ENCODE measurements at regions not wholly inside any gene's neighbourhood (a gene's known extent, or its start where the extent isn't known, plus 50 kb on each side); places are given as distances from the start of the nearest gene placed in this dataset.
A peak's percentile ranks its signal among the peaks of the same experiment; 100 is the strongest.
"Not testable (repeated sequence)": the region's sequence is repeated elsewhere in the genome, so short reads cannot be mapped to it uniquely, and the experiment has no call there.

DNA sequence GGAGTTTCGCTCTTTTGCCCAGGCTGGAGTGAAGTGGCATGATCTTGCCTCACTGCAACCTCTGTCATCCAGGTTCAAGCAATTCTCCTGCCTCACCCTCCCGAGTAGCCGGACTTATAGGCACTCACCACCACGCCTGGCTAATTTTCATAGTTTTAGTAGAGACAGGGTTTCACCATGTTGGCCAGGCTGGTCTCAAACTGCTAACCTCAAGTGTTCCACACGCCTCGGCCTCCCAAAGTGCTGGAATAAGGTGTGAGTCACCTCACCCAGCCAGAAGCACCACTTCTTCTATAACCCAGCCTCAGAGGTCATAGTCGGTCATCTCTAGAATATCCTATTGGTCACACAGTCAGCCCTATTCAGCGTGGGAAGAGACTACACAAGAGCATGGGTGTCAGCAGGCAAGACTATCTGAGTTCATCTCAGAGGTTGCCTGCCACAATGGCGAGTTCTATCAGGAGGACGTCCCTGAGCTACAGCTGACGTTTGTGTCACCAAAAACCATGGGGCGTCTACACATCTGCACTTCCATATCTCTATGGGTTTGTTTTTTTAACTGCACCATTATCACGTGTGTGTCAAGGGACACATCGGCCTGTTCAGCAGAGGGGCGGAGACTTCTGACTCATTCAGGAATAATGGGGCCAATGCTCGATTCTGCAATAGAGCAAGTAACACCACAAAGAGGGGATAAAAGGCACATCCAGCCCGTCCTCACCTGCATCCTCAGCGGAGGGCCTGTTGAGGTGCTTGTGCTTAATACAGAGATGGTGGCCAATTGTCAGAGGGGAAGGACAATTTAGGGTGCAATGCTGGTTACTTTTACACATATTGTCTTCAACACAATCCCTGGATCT, 256.3 kb upstream of the IRF2BP2 start:
- no peak for DNase-seq (ENCODE audit: low read depth, low spot score)

DNA sequence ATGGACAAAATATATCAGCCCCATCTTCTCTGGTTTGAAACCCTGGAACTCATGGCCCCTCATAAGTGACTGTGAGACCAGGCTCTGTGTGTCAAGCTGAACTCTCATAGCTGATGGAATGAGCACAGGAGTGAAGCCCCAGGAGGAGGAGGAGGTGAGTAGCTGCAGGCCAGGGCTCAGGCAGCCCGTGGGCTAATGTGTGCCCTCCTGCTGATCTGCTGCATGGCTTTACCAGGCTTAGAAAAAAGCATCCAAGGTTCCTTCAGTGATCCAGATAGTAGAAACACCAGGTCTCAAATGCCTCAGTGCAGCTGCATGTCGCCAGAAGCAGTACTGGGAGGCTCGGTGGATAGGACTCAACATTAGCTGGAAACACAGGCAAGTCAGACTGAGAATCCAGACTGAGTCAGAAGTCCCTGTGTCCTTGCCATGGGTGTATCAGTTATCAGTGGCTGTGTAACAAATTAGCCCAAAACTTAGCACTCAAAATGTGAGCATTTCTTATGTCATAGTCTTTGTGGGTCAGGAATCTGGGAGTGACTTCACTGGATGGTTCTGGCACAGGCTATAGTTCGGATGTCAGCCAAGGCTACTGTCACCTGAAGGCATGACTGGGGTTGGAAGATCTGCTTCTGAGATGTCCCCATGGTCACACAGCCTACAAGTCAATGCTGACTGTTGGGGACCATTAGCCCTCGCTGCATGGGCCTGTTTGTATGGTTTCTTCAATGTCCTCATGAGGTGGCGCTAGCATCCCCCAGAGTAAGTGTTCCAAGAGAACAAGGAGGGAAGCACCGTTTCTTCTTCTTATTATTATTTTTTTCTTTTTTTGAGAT, 255.4 kb upstream of the IRF2BP2 start:
- no peak for DNase-seq (ENCODE audit: low read depth, low spot score)

DNA sequence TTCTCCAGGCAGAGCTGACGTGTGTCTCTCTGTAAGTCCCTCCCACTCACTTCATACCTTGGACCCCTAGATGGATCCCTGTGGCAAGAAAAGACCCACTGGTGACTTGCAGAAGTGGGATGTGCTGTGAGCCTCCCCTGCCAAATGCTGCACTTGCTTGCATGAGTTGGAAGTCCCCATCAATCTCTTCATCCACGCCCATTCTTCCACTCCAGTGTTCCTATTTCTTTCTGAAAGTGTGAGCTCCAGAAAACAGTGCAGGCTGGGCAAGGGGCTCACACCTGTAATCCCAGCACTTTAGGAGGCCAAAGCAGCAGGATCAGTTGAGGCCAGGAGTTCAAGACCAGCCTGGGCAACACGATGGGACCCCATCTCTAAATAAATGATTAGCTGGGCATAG, 254.1 kb upstream of the IRF2BP2 start:
- DNase-seq (ENCODE audit: low read depth, low spot score): no peak

DNA sequence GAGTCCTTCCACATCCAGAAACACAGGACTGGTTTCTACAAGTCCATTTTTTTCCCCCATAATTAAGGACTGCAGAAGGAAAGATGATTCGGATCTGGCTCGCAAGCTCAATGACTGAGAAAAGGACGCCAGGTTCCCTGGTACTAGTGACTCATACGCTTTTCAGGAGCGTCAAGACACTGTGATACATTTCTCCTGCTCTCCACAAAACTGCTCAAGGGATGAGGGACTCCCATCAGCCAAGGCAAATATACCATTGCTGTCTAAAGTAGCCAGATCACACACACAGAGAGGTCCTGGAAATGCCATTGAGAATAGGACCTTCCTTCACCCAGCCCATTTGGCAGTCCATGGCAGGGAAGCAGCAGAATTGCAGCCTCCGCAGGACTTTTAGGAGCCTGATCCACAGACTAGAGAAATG, 253.6 kb upstream of the IRF2BP2 start:
- no peak for DNase-seq (ENCODE audit: low read depth, low spot score)

DNA sequence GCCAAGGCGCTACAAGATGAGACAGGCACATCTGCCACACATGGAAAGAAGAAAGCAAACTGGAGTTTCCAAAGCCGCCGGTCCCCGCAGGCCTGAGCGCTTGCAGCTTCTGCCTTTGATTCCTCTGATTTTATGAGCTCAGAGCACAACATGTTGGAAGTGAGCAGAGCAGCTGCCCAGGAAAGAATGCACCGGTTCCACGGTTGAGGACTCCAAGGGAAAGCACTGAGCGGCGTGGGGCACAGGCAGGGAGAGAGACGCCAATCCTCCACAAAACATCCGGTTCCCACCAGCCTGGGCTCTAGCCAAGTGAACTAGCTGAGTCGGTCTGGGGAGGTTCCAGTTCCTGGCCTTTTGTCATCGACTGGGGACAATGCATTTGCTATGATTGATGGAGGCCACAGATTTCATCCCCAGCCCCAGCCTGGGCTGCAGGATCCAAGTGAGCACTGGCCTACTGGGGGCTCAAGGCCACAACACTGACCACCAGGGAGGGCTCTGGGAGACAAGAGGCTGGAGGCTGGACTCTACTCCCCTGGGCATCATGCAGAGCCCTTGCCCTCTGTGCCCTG, 253.1 kb upstream of the IRF2BP2 start:
- peak; percentile 60 for DNase-seq (ENCODE audit: low read depth, low spot score)

DNA sequence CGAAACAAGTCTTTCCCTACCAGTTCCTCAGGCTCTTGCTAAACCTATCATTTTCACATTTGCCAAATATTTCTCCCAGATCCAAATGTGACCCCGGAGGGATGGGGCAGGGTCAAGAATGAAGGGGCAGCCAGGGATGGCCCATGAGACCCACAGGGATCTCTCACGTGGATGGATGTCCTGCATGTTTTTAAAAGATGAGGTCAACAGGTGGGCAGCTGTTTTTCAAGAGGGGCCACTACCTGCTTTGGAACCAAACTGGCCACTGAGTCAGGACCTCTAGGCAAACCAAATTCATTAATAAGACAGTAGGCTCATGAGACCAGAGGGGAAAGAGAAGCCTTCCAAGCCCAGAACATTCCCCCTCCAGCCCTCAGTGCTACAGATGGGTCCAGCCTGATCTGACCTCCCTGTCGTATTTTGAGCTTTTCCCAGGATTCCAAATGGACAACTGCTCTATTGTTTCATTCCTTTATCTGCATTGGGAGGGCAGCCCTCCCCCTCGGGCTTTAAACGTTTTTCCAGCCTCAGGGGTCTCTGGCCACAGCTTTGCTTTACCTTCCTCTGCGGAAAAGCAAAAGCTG, 252.5 kb upstream of the IRF2BP2 start:
- no peak for DNase-seq (ENCODE audit: low read depth, low spot score)

DNA sequence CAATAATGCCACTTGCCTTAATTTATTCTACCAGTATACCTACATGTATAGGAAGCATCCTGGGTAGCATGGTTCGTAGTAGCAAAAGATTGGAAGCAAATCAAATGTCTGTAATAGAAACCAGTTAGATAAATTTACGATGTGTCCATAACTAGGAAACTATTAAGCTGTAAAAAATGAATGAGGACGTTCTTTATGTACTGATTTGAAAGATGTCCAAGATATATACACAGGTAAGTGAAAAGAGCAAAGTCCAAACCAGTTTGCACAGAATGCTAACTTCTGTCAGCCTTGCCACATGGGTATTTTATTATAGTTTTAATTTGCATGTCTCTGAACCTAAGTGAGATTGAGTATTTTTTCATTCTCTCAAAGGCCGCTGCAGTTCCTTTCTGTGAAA, 251.8 kb upstream of the IRF2BP2 start:
- no peak for DNase-seq (ENCODE audit: low read depth, low spot score)

DNA sequence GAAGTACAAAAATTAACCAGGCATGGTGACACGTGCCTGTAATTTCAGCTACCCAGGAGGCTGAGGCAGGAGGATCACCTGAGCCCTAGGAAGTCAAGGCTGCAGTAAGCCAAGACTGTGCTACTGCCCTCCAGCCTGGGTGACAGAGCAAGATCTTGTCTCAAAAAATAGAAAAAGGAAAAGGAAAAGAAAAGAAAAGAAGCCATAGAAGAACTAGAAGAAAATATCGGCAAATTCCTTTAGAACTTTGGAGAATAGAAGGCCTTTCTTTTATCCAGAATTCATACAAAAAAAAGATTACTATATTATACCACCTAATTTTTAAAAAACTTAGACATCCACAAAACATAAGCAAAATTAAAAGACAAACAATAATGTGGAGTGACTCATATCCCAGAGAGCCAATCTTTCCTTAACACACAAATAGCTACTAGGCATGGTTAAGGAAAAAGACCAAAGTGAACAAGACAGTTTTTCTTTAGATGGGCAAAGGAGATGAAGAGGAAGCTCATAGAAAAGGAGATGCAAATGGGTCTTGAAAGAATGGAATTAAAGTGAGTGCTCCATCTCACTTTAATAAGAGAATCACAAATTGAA, 251.1 kb upstream of the IRF2BP2 start:
- DNase-seq (ENCODE audit: low read depth, low spot score): no peak

DNA sequence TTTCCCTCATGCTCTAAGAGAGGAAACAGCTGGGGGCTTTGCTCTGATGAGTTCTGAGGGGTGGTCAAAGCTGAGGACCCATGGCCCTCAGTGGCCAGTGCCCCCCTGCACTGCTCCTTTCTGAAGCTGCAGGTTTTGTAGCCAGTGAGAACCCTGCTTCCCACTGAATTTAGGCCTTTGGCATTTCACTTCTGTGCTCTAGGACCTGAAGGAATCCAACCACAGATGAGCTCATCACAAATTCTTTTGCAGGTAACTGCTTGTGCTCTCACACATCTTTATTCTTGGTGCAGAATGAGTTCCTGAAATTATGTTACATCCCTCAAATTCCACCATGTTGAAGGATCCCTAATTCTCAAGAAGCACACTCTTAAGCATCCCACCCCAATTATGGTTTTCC, 248.7 kb upstream of the IRF2BP2 start:
- DNase-seq (ENCODE audit: low read depth, low spot score): no peak

DNA sequence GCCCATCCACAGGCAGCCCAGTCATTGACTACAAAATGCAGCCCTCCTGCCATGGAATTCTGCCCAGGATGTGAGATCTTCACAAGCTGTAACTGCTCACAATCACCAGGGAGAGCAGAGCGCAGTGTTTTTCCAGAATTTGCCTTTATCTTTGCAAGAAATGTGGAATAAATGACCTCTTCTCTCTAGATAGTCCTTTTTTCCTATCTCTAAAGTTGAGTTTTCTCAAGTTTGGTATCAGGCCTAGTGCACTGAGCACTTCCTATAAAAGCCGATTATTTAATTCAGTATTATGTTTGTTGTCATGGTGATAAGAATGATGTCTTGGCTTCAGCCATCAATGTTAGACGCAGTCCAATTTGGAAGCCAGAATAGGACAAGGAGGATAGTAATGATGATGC, 246.9 kb upstream of the IRF2BP2 start:
- DNase-seq (ENCODE audit: low read depth, low spot score): no peak

DNA sequence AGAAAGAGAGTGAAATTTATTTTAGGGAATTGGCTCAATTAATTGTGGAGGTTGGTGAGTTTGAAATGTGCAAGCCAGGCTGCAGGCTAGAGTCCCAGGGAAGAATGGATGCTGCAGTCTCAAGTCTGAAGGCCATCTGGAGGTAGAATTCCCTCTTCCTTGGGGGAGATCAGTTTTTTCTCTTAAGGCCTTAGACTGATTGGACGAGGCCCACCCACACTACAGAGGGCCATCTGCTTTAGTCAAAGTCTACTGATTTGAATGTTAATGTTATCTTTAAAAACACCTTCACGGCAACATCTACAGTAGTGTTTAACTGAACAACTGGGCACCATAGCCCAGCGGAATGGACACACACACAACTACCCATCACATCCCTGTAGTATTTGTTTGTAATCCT, 245.9 kb upstream of the IRF2BP2 start:
- no peak for DNase-seq (ENCODE audit: low read depth, low spot score)

DNA sequence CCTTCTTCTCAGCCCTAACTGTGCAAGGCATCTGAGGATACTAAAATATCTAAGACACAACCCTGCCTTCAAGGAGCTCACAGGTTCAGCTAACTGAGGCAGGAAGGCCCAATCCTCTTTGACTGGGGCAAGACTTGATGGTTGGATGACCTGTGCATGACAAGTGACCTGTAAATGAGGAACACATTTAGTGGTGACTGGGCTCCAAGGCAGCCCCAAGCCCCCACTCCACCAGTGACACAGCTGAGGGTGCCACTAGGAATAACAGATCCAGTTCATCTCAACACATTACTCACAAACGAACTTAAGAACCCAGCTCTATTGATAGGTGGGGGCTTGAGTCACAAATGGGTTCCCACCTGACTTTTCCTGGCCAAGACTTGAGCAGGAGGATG, 244.7 kb upstream of the IRF2BP2 start:
- DNase-seq (ENCODE audit: low read depth, low spot score): no peak

DNA sequence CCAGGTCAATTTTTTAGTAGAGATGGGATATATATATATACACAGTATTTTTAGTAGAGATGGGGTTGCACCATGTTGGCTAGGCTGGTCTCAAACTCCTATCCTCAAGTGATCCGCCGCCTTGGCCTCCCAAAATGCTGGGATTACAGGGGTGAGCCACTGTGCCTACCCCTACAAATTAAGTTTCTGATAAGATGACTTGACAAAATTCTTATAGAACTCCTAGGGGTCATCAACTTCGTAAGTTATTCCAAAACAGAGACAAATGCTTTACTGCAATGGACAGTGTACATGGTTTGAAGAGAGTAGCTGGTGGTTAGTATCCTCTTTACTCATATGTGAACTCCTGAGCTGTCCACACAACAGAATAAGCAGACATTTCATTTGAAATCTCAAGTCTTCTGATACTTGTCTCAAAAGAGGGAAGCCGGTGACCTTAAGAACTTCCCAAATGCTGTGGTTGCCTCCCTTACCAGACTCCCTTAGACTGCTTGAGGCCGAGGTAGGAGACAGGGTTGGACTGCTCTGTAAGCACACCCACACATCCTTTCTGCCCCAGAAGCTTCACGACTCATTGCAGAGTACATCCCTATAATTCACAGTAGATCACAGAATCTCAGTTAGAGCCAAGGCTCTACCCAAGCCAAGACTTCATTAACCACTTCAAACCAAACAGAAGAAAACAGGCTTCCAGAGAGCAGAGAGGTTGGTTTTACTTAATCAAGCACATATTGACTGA, 244.1 kb upstream of the IRF2BP2 start:
- no peak for DNase-seq (ENCODE audit: low read depth, low spot score)

DNA sequence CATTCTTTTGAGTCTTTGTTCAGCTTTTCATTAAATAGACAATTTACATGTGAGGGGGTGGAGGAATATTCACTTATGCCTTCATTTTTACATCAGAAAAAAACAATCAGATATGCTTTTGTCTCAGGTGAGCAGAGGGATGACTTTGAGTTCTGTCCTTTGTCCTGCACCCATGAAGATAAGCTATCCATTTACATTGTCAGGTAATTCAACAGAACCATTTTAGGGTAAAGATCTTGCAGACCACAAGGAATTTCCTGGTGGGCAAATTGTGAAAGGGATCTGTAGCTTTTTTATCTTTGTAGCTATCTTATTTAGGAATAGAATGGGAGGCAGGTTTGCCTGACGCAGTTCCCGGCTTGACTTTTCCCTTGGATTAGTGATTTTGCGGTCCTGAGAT, 242.7 kb upstream of the IRF2BP2 start:
- DNase-seq (ENCODE audit: low read depth, low spot score): no peak

DNA sequence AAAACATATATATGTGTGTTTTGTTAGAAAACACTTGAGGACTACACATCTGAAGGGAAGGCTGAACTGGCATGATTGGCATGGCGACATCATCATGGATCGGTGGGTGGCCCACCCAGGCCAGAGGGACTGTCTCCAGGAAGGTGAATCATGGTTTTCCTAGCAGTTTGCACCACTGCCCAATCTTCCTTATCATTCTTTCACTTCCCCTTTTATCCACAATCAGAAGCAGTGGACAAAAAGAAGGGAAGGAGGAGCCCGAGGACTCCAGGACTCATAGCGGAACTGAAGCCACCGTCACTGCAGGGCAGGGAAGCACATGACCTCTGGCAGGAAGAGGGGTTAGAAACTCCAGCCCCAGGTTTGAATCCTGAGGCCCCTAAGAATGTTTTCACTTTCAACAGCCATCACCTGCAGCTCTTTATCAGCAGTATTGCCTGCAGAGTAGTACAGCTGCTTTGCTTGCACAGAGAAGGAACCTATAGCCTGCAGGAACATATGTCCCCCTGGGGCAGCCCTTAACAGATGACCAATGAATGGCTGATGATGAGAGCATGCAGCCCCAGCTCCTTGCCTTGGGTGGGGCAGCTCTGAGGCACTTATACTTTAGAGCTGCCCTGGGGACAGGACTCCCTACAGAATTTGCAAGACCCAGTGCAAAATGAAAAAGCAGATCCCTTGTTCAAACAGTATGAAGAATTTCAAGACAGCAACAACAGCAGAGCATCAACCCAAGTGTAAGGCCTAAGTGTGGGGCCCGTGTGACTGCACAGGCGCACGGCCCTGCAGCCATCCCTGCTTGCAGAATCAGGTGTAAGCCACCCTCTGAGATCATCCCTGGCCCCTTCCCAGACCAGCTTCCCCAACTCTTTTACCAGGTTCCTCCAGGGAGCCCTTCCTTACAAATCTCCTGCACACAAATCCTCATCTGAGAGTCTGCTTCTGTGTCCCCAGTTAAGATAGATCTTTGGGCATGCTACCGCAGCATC, 241.8 kb upstream of the IRF2BP2 start:
- DNase-seq (ENCODE audit: low read depth, low spot score): peak; percentile 82

DNA sequence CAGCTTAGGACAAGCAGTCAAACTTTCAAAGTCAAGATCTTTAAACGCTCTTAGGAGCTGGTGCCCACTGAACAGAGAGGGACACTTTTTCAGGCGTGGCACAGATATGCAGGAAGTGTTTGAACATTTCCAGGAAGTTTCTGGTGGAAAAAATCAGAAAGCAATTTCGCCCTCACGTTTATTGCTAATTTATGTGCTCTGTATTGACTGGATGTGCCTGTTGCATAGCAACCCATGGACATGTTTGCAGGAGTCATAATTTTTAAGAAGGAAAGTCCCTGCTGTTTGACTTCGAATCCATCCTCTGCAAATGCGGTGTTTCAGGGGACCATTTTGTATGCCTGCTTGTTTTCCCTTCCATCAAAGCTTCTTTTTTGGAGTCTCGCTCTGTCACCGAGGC, 239.9 kb upstream of the IRF2BP2 start:
- no peak for DNase-seq (ENCODE audit: low read depth, low spot score)

DNA sequence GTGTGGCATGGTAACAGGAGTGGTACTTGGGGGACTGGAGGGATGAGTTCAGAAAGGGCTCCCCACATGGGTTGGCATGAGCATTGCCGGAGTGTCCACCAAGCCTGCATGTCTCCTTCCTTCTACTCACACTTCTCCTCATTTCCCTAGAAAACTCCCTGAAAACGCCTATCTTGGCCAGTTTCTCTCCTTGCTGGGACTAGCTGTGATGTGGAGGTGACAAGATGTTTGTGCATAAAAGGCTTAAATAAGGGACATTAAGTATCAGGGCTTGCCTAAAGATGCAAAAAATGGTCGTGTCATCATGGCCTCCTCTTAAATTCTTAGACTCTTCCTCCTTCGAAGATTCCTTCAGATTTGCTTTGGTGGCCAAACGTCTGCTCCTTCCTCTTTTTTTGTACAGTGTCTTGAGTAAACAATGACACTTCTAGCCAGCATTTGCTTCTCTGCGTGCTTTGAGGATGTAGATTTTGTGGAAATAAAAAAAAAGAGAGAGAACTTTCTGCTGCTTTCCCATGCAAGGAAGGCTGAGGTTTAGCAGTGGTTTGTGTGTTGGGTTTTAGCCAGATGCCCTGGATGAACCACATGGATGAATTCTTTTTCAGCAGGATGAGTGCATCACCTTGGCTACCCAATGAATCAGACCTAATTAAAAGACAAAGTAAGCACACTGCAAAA, 239.1 kb upstream of the IRF2BP2 start:
- DNase-seq (ENCODE audit: low read depth, low spot score): no peak

DNA sequence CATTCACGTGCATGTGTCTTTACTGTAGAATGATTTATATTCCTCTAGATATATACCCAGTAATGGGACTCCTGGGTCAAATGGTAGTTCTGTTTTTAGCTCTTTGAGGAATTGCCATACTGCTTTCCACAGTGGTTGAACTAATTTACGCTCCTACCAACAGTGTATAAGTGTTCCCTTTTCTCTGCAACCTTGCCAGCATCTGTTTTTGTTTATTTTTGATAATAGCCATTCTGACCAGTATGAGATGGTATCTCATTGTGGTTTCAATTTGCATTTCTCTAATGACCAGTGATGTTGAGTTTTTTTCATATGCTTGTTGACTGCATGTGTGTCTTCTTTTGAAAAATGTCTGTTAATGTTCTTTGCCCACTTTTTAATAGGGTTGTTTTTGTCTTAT, 236.8 kb upstream of the IRF2BP2 start:
- DNase-seq (ENCODE audit: low read depth, low spot score): not testable (repeated sequence)

DNA sequence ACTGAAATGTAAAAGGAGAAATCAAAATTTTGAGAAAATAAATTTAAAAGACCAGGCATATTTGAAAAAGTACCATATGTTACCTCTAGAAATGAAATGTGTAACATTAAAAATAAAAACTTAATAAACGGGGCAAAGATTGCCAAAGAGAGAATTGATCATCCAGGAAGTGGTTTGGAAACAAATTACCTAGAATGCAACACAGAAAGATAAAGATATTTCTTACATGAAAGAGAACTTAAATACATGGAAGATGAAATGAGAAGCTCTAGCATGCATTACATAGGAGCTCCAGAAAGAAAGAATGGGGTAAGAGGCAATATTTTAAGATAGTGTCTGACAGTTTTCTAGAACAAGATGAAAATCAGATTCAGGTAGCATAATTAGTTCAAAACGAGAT, 235.9 kb upstream of the IRF2BP2 start:
- DNase-seq (ENCODE audit: low read depth, low spot score): no peak
